ENCODE measurements at regions not wholly inside any gene's neighbourhood (a gene's known extent, or its start where the extent isn't known, plus 50 kb on each side); places are given as distances from the start of the nearest gene placed in this dataset.

GRCh38 chr2:129753261-129753660 lies 226.2 kb upstream of the RAB6C start:
- DNase-seq, result no peak

- DNase-seq, result no peak
Measured at GRCh38 chr2:129754421-129754820, 225.0 kb upstream of the RAB6C start.

GRCh38 chr2:129754831-129755230 lies 224.6 kb upstream of the RAB6C start:
- no peak for DNase-seq

- no peak for DNase-seq
Measured at GRCh38 chr2:129755786-129756185, 223.7 kb upstream of the RAB6C start.

GRCh38 chr2:129756276-129756675 lies 223.2 kb upstream of the RAB6C start:
- DNase-seq, result no peak

GRCh38 chr2:129757366-129757914 lies 222.0 kb upstream of the RAB6C start:
- no peak for DNase-seq

GRCh38 chr2:129757915-129758783 lies 221.3 kb upstream of the RAB6C start:
- DNase-seq, result no peak

GRCh38 chr2:129758784-129759471 lies 220.5 kb upstream of the RAB6C start:
- DNase-seq, result peak; percentile 41

- no peak for DNase-seq
Measured at GRCh38 chr2:129759472-129760010, 219.9 kb upstream of the RAB6C start.

- no peak for DNase-seq
Measured at GRCh38 chr2:129760669-129761068, 218.8 kb upstream of the RAB6C start.

- no peak for DNase-seq
Measured at GRCh38 chr2:129761569-129762021, 217.9 kb upstream of the RAB6C start.

GRCh38 chr2:129762386-129763189 lies 216.9 kb upstream of the RAB6C start:
- DNase-seq, result no peak

- DNase-seq, result no peak
Measured at GRCh38 chr2:129763190-129763846, 216.1 kb upstream of the RAB6C start.

GRCh38 chr2:129763966-129764365 lies 215.5 kb upstream of the RAB6C start:
- no peak for DNase-seq

- DNase-seq, result no peak
Measured at GRCh38 chr2:129764376-129765325, 214.8 kb upstream of the RAB6C start.

GRCh38 chr2:129765326-129765677 lies 214.2 kb upstream of the RAB6C start:
- DNase-seq, result no peak

GRCh38 chr2:129765678-129766351 lies 213.7 kb upstream of the RAB6C start:
- DNase-seq, result no peak

GRCh38 chr2:129766374-129766993 lies 213.0 kb upstream of the RAB6C start:
- DNase-seq, result no peak

GRCh38 chr2:129767346-129768035 lies 212.0 kb upstream of the RAB6C start:
- DNase-seq, result no peak

All from CD4-positive, alpha-beta T cell treated with Interferon gamma for 1 hour (primary cell).